MM.1S (cell line): ENCODE measurements at regions not wholly inside any gene's neighbourhood (a gene's known extent, or its start where the extent isn't known, plus 50 kb on each side); places are given as distances from the start of the nearest gene placed in this dataset.

ENCODE experiments used
- EZH2 ChIP-seq: fragments of 300-600 bp; sonication (generic); optimal IDR thresholded peaks from 2 replicates; pipeline ENCODE3; 2017; ENCODE audit warnings: low read depth, mild to moderate bottlenecking, antibody characterized with exemption, low read length, mixed read lengths
- EZH2phosphoT487 ChIP-seq: fragments of 300-600 bp; sonication (generic); IDR thresholded peaks from 2 replicates; pipeline ENCODE4 v1.6.1; 2018; ENCODE audit warnings: antibody characterized with exemption, low read length
- TF ChIP-seq, protein P1 (sequence below): fragments of 300-600 bp; sonication (generic); IDR thresholded peaks from 2 replicates; pipeline ENCODE4 v1.5.1; 2016; ENCODE audit warnings: antibody characterized with exemption, low read length, mixed read lengths

DNA sequence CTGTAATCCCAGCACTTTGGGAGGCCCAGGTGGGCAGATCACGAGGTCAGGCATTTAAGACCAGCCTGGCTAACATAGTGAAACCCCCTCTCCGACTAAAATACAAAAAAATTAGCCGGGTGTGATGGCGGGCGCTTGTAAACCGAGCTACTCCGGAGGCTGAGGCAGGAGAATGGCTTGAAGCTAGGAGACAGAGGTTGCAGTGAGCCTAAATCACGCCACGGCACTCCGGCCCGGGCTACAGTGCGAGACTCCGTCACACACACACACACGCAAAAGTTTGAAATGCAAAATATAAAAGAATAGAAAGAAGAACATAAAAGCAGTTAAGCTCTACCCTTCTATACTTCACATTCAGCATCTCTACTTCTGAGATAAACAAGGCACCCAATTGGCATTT lies 1165.9 kb upstream of the CNTN5 start:
- TF ChIP-seq, protein P1, sequence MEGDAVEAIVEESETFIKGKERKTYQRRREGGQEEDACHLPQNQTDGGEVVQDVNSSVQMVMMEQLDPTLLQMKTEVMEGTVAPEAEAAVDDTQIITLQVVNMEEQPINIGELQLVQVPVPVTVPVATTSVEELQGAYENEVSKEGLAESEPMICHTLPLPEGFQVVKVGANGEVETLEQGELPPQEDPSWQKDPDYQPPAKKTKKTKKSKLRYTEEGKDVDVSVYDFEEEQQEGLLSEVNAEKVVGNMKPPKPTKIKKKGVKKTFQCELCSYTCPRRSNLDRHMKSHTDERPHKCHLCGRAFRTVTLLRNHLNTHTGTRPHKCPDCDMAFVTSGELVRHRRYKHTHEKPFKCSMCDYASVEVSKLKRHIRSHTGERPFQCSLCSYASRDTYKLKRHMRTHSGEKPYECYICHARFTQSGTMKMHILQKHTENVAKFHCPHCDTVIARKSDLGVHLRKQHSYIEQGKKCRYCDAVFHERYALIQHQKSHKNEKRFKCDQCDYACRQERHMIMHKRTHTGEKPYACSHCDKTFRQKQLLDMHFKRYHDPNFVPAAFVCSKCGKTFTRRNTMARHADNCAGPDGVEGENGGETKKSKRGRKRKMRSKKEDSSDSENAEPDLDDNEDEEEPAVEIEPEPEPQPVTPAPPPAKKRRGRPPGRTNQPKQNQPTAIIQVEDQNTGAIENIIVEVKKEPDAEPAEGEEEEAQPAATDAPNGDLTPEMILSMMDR = no peak
- TF ChIP-seq EZH2 = no peak
- no peak for TF ChIP-seq EZH2phosphoT487
